ENCODE measurements at regions not wholly inside any gene's neighbourhood (a gene's known extent, or its start where the extent isn't known, plus 50 kb on each side); places are given as distances from the start of the nearest gene placed in this dataset.

GRCh38 chr12:13764748-13765147, 216.7 kb downstream of the GRIN2B start:
- Histone ChIP-seq H3K4me3 (no peak overlapping the region), H3K4me1 (no peaks in the 10 kb centered on the region), H3K9me3 (no peaks in the 10 kb centered on the region), H3K27ac (no peak overlapping the region), H3K27me3 (no peaks in the 10 kb centered on the region), H3K36me3 (no peaks in the 10 kb centered on the region)
- no peak for DNase-seq (ENCODE audit: low spot score)
- TF ChIP-seq CTCF (IDR thresholded peaks at IDR 0.05), result no peak

- H3K4me3 ChIP-seq, result no peak overlapping the region
- no peak for TF ChIP-seq CTCF (IDR thresholded peaks at IDR 0.05)
- H3K9me3 ChIP-seq, result no peaks in the 10 kb centered on the region
- H3K27ac ChIP-seq, result no peak overlapping the region
- no peaks in the 10 kb centered on the region for H3K36me3 ChIP-seq
- DNase-seq (ENCODE audit: low spot score), result no peak
- H3K27me3 ChIP-seq, result no peaks in the 10 kb centered on the region
- H3K4me1 ChIP-seq, result no peaks in the 10 kb centered on the region
Measured at GRCh38 chr12:13749389-13749788, 232.0 kb downstream of the GRIN2B start.

- DNase-seq (ENCODE audit: low spot score), result no peak
- Histone ChIP-seq H3K27ac (no peak overlapping the region), H3K4me1 (no peaks in the 10 kb centered on the region), H3K27me3 (no peaks in the 10 kb centered on the region), H3K9me3 (no peaks in the 10 kb centered on the region), H3K36me3 (no peaks in the 10 kb centered on the region), H3K4me3 (no peak overlapping the region)
- TF ChIP-seq CTCF (IDR thresholded peaks at IDR 0.05), result no peak
Measured at GRCh38 chr12:13745111-13745860, 236.1 kb downstream of the GRIN2B start.

- Histone ChIP-seq H3K27me3 (no peaks in the 10 kb centered on the region), H3K27ac (no peak overlapping the region), H3K4me1 (no peaks in the 10 kb centered on the region), H3K36me3 (no peaks in the 10 kb centered on the region), H3K4me3 (no peak overlapping the region), H3K9me3 (no peaks in the 10 kb centered on the region)
- TF ChIP-seq CTCF (IDR thresholded peaks at IDR 0.05), result no peak
- DNase-seq (ENCODE audit: low spot score), result no peak
Measured at GRCh38 chr12:13744561-13744960, 236.8 kb downstream of the GRIN2B start.

GRCh38 chr12:13740149-13740545, 241.3 kb downstream of the GRIN2B start:
- H3K27ac ChIP-seq, result no peak overlapping the region
- no peak for DNase-seq (ENCODE audit: low spot score)

More at GRCh38 chr12:13740149-13740545, 241.3 kb downstream of the GRIN2B start:
- Histone ChIP-seq H3K9me3 (no peaks in the 10 kb centered on the region), H3K4me3 (no peak overlapping the region), H3K36me3 (no peaks in the 10 kb centered on the region), H3K27me3 (no peaks in the 10 kb centered on the region), H3K4me1 (no peaks in the 10 kb centered on the region)
- no peak for TF ChIP-seq CTCF (IDR thresholded peaks at IDR 0.05)

Data from right atrium auricular region (tissue), 2 donors.